ENCODE measurements at regions not wholly inside any gene's neighbourhood (a gene's known extent, or its start where the extent isn't known, plus 50 kb on each side); places are given as distances from the start of the nearest gene placed in this dataset.

DNA sequence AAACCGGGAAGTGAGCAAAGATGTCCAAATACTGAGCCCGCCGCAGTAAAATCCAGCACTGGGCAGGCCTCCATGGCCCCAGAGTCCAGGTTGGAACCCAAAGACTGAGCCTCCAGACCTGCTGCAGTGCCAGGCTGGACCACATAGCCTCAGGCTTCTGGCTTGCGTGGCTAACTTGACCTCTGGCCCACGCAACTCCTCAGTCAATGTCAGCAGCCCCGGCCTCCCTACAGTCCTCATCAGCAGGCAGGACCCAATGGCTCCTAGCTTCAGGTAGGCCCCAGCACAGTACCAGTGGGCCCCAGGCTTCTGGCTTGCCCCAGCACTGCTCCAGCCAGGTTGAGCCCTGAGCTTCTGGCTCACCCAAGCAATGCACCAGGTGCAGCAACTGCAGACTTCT is 245.1 kb upstream of the AFDN start:
- TF ChIP-seq, protein P1, sequence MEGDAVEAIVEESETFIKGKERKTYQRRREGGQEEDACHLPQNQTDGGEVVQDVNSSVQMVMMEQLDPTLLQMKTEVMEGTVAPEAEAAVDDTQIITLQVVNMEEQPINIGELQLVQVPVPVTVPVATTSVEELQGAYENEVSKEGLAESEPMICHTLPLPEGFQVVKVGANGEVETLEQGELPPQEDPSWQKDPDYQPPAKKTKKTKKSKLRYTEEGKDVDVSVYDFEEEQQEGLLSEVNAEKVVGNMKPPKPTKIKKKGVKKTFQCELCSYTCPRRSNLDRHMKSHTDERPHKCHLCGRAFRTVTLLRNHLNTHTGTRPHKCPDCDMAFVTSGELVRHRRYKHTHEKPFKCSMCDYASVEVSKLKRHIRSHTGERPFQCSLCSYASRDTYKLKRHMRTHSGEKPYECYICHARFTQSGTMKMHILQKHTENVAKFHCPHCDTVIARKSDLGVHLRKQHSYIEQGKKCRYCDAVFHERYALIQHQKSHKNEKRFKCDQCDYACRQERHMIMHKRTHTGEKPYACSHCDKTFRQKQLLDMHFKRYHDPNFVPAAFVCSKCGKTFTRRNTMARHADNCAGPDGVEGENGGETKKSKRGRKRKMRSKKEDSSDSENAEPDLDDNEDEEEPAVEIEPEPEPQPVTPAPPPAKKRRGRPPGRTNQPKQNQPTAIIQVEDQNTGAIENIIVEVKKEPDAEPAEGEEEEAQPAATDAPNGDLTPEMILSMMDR (IDR thresholded peaks at IDR 0.05): no peak
- TF ChIP-seq POLR2A (IDR thresholded peaks at IDR 0.05; ENCODE audit: low read length): no peak

Data from A549 (cell line).